GM12878 (cell line): ENCODE measurements at regions not wholly inside any gene's neighbourhood (a gene's known extent, or its start where the extent isn't known, plus 50 kb on each side); places are given as distances from the start of the nearest gene placed in this dataset.

ENCODE experiments used
- ATAC-seq: fragments of 200-7000 bp; cut with Tn5 transposase; 3 replicates; pipeline ENCODE4 v1.9.1; 2020; ENCODE audit warnings: mild to moderate bottlenecking, moderate library complexity
- BruUV-seq: library from RNA; stranded (reverse); fragments of 400-500 nt; replicated peaks from 2 replicates; lab custom pipeline; 2021; lab: Mats Ljungman, UMichigan
- CTCF ChIA-PET: fragments of 300-600 bp; sonication (Branson Sonifier 250); formaldehyde crosslinking; extraction: SDS; loops from one replicate; lab custom pipeline; 2021; ENCODE audit warnings: inconsistent platforms; lab: Yijun Ruan, JAX
- POLR2A ChIA-PET: fragments of 350-600 bp; formaldehyde crosslinking; extraction: SDS; loops from one replicate; lab custom pipeline; 2021; ENCODE audit warnings: inconsistent platforms; lab: Charles Lee
- RAD21 ChIA-PET: fragments of 300-600 bp; sonication (Branson Sonifier 250); formaldehyde crosslinking; loops from one replicate; lab custom pipeline; 2023; ENCODE audit warnings: antibody characterized with exemption; ENCODE audit not compliant: unreplicated experiment; lab: Charles Lee
- SMC1A ChIA-PET: fragments of 300-600 bp; sonication (Branson Sonifier 250); formaldehyde crosslinking; loops from one replicate; lab custom pipeline; 2023; ENCODE audit not compliant: unreplicated experiment, uncharacterized antibody; lab: Charles Lee
- DNase-seq: peaks from one replicate; pipeline ENCODE4 v3.0.0-alpha.2; 2011; ENCODE audit warnings: low read depth, low spot score
- FAIRE-seq: peaks from 3 replicates; lab custom pipeline; 2011; peaks lifted over from hg19 to GRCh38; lab: Jason Lieb, UNC
- H2AFZ ChIP-seq: 2 replicates; pipeline ENCODE4 v1.6.0; 2011; ENCODE audit warnings: low read depth, low read length, control low read depth; ENCODE audit not compliant: control insufficient read depth
- H3K27ac ChIP-seq: 2 replicates; pipeline ENCODE4 v1.5.1; 2011; ENCODE audit warnings: control low read depth; ENCODE audit not compliant: control insufficient read depth, insufficient read depth
- H3K27me3 ChIP-seq, 2 experiments: replicated peaks in 1 of 2; 2 replicates each; pipeline versions ENCODE4 v1.6.0 to v1.6.1; 2011; ENCODE audit warnings: low read length in 1 of 2; ENCODE audit not compliant: control insufficient read depth in 2 of 2, insufficient read depth in 2 of 2
- H3K36me3 ChIP-seq, 2 experiments: 2 replicates each; pipeline ENCODE4 v1.5.1; 2011; ENCODE audit warnings: low read length in 1 of 2; ENCODE audit not compliant: control insufficient read depth in 2 of 2, insufficient read depth in 2 of 2
- H3K4me1 ChIP-seq: 2 replicates; pipeline ENCODE4 v1.6.1; 2011; ENCODE audit warnings: mild to moderate bottlenecking, low read length, moderate library complexity, mixed read lengths; ENCODE audit not compliant: control insufficient read depth, insufficient read depth
- H3K4me2 ChIP-seq: 2 replicates; pipeline ENCODE4 v1.6.0; 2011; ENCODE audit warnings: control low read depth; ENCODE audit not compliant: control insufficient read depth, insufficient read depth
- H3K4me3 ChIP-seq: fragments of 200-600 bp; sonication (generic); 2 replicates; pipeline ENCODE4 v1.5.1; 2016
- H3K79me2 ChIP-seq: 2 replicates; pipeline ENCODE4 v1.6.0; 2011; ENCODE audit warnings: low read length; ENCODE audit not compliant: control insufficient read depth, insufficient read depth
- H3K9ac ChIP-seq: 2 replicates; pipeline ENCODE4 v1.8.0; 2011; ENCODE audit warnings: low read length, control low read depth, mixed read lengths; ENCODE audit not compliant: control insufficient read depth, insufficient read depth
- H3K9me3 ChIP-seq: replicated peaks from 3 replicates; pipeline ENCODE4 v1.5.1; 2011; ENCODE audit warnings: mild to moderate bottlenecking, low read length; ENCODE audit not compliant: control insufficient read depth, insufficient read depth
- H4K20me1 ChIP-seq: 2 replicates; pipeline ENCODE4 v1.6.0; 2011; ENCODE audit not compliant: control insufficient read depth, insufficient read depth
- BRCA1 ChIP-seq: IDR thresholded peaks from 2 replicates; pipeline ENCODE4 v1.6.1; 2011; ENCODE audit warnings: low read depth, low read length, improper control_type of control experiment
- CEBPB ChIP-seq, 2 experiments: fragments of 150-350 bp in 1 of 2; IDR thresholded peaks; 2 replicates each; pipeline ENCODE4 v1.6.1; 2012 to 2014; ENCODE audit warnings: low read depth in 2 of 2, low read length in 2 of 2, borderline replicate concordance in 1 of 2, inconsistent platforms in 1 of 2
- CREM ChIP-seq: IDR thresholded peaks from 2 replicates; pipeline ENCODE4 v1.6.1; 2014; ENCODE audit warnings: antibody characterized with exemption, low read depth
- ESRRA ChIP-seq: IDR thresholded peaks from 2 replicates; pipeline ENCODE4 v1.6.1; 2012; ENCODE audit warnings: mild to moderate bottlenecking, low read length, improper control_type of control experiment
- ETV6 ChIP-seq, 2 experiments: fragments of 450-650 bp in 1 of 2; IDR thresholded peaks in 1 of 2; conservative IDR thresholded peaks in 1 of 2; 2 replicates each; pipeline ENCODE4 v1.6.1; 2014; ENCODE audit warnings: antibody characterized with exemption in 1 of 2, borderline replicate concordance in 1 of 2, low read depth in 1 of 2, mild to moderate bottlenecking in 1 of 2, moderate library complexity in 1 of 2
- NFIC ChIP-seq: IDR thresholded peaks from 2 replicates; pipeline ENCODE4 v1.6.1; 2012; ENCODE audit warnings: low read depth, mild to moderate bottlenecking, inconsistent platforms, low read length, moderate library complexity
- NFYA ChIP-seq: IDR thresholded peaks from 2 replicates; pipeline ENCODE4 v1.6.1; 2011; ENCODE audit warnings: low read depth, mild to moderate bottlenecking, low read length, improper control_type of control experiment, borderline replicate concordance
- RAD51 ChIP-seq: fragments of 450-650 bp; IDR thresholded peaks from 2 replicates; pipeline ENCODE4 v1.6.1; 2016; ENCODE audit warnings: moderate library complexity, mild to moderate bottlenecking, inconsistent platforms
- STAT3 ChIP-seq: IDR thresholded peaks from 2 replicates; pipeline ENCODE4 v1.6.1; 2011; ENCODE audit warnings: low read depth, low read length, improper control_type of control experiment
- SUZ12 ChIP-seq: fragments of 200-600 bp; sonication (generic); IDR thresholded peaks from one replicate; pipeline ENCODE4 v1.6.1; 2018; ENCODE audit warnings: antibody characterized with exemption, mild to moderate bottlenecking; ENCODE audit not compliant: unreplicated experiment
- ZBTB4 ChIP-seq: fragments of 450-650 bp; formaldehyde crosslinking; IDR thresholded peaks from 2 replicates; pipeline ENCODE4 v1.4.0; 2022; ENCODE audit warnings: mild to moderate bottlenecking, moderate library complexity
- ZNF592 ChIP-seq: fragments of 450-650 bp; IDR thresholded peaks from 2 replicates; pipeline ENCODE4 v1.6.1; 2017; ENCODE audit warnings: mild to moderate bottlenecking, moderate library complexity
- WGBS: methylation state at CpG from one replicate; pipeline ENCODE4 v1.1.6; 2016; ENCODE audit warnings: low lambda C conversion rate; ENCODE audit not compliant: insufficient replicate concordance, insufficient coverage; ENCODE audit errors: missing lambda C conversion rate; 5-methylcytosine and 5-hydroxymethylcytosine counted together
- in situ Hi-C: fragments of 300-500 bp; cut with MboI; formaldehyde crosslinking; loops from 9 replicates; pipeline ENCODE4 v1.14.3; 2018; ENCODE audit warnings: mixed read lengths
- intact Hi-C: fragments of 100-400 bp; cut with micrococcal nuclease; formaldehyde crosslinking; loops from one replicate; pipeline ENCODE4 v1.14.2; 2022; ENCODE audit not compliant: unreplicated experiment

- Histone ChIP-seq H3K4me2 (no peak overlapping the region), H3K4me1 (no peaks in the 10 kb centered on the region), H4K20me1 (no peaks in the 10 kb centered on the region), H3K36me3 (no peaks in the 10 kb centered on the region), H3K9ac (no peak overlapping the region), H2AFZ (no peak overlapping the region), H3K79me2 (no peaks in the 10 kb centered on the region), H3K9me3 (no peaks in the 10 kb centered on the region), H3K4me3 (no peak overlapping the region), H3K27me3 (no peaks in the 10 kb centered on the region), H3K27ac (no peak overlapping the region)
- in situ Hi-C loops, result no loop called here
- POLR2A ChIA-PET, result interaction anchor here (0.7 kb wide), 1 partner anchor 145 kb away, joined by 6 read pairs; no protein-coding TSS in a partner anchor
- BruUV-seq, result no TSS peak
- 43% methylated on average over 9 of the region's 11 CpGs for WGBS
- intact Hi-C loops, result no loop called here
- no peak for ATAC-seq
- CTCF ChIA-PET, result interaction anchor here (1.5 kb wide), 1 partner anchor 9 kb away, joined by 3 read pairs; no protein-coding TSS in a partner anchor
- no peak for DNase-seq
- SMC1A ChIA-PET, result no interaction called here
- TF ChIP-seq ETV6 (conservative IDR thresholded peaks at IDR 0.05 in 1 of 2, IDR thresholded peaks at IDR 0.05 in 1 of 2; ENCODE audit: borderline replicate concordance in 1 of 2, low read depth in 1 of 2) (no peak), CEBPB (IDR thresholded peaks at IDR 0.05; ENCODE audit: borderline replicate concordance in 1 of 2, low read depth in 2 of 2, low read length in 2 of 2) (no peak), ESRRA (no peak), ZNF592 (no peak), RAD51 (no peak), STAT3 (no peak), ZBTB4 (CRISPR knock-in tag) (no peak), BRCA1 (no peak), NFYA (no peak), SUZ12 (no peak), NFIC (no peak), CREM (no peak)
- RAD21 ChIA-PET, result no interaction called here
- no peak for FAIRE-seq
Observed at GRCh38 chr11:122334546-122335339, 218.7 kb upstream of the BLID start.
